ENCODE measurements at regions not wholly inside any gene's neighbourhood (a gene's known extent, or its start where the extent isn't known, plus 50 kb on each side); places are given as distances from the start of the nearest gene placed in this dataset.

GRCh38 chr1:14443164-14443787, 155.2 kb upstream of the KAZN start (continued):
- no peak for TF ChIP-seq ZNF646 (CRISPR knock-in tag; IDR thresholded peaks at IDR 0.05)
- TF ChIP-seq SP2 (CRISPR knock-in tag; IDR thresholded peaks at IDR 0.05), result no peak
- no peak for TF ChIP-seq ZNF672 (CRISPR knock-in tag; IDR thresholded peaks at IDR 0.05)
- TF ChIP-seq PAX8 (CRISPR knock-in tag; IDR thresholded peaks at IDR 0.05; ENCODE audit: borderline replicate concordance), result no peak

- Histone ChIP-seq H3K4me1 (ENCODE audit: insufficient read depth, low read length) (no peaks in the 10 kb centered on the region), H2AFZ (ENCODE audit: low read length) (no peak overlapping the region), H3K4me3 (replicated peaks in 1 of 3; ENCODE audit: insufficient read depth in 1 of 3, low read depth in 2 of 3, low read length in 3 of 3) (no peak overlapping the region), H3K9me3 (ENCODE audit: low read length) (no peaks in the 10 kb centered on the region), H3K27ac (ENCODE audit: extremely low read length, insufficient read depth, low read length) (no peak overlapping the region), H3K27me3 (ENCODE audit: control insufficient read depth in 1 of 2, insufficient read depth in 2 of 2, low read length in 2 of 2) (no peaks in the 10 kb centered on the region; a peak in 1 of 5 replicates), H3K36me3 (replicated peaks in 1 of 2; ENCODE audit: control insufficient read depth in 1 of 2, insufficient read depth in 2 of 2, low read length in 2 of 2) (no peaks in the 10 kb centered on the region), H3K79me2 (ENCODE audit: insufficient read depth, low read length) (no peaks in the 10 kb centered on the region), H4K20me1 (ENCODE audit: insufficient read depth, low read length) (no peaks in the 10 kb centered on the region), H3K9ac (ENCODE audit: insufficient read depth, low read depth, low read length) (no peak overlapping the region), H3K4me2 (ENCODE audit: low read depth, low read length) (no peak overlapping the region)
- in situ Hi-C loops (cut with HindIII; ENCODE audit: extremely low pct_ligation_motif_present, low pct_unique_long_range_greater_than_20kb), result no loop called here
- intact Hi-C loops (cut with micrococcal nuclease; ENCODE audit: unreplicated experiment), result no loop called here
- FAIRE-seq, result no peak
- no peak for ATAC-seq
- POLR2A ChIA-PET, result no interaction called here
- CTCF ChIA-PET (ENCODE audit: low intra/inter-chr PET ratio, low total read pairs), result no interaction called here
- TF ChIP-seq SMARCC2 (IDR thresholded peaks at IDR 0.05) (no peak), XBP1 (CRISPR knock-in tag; IDR thresholded peaks at IDR 0.05) (no peak), ZFY (CRISPR knock-in tag; IDR thresholded peaks at IDR 0.05) (no peak), HOMEZ (CRISPR knock-in tag; IDR thresholded peaks at IDR 0.05; ENCODE audit: low read depth) (no peak)
- WGBS (ENCODE audit: low lambda C conversion rate), result 0% methylated on average over 2 of the region's 2 CpGs
- BruUV-seq (replicated peaks), result no TSS peak
- DNase-seq (ENCODE audit: low spot score), result no peak
Observed at GRCh38 chr1:14451217-14451616, 147.3 kb upstream of the KAZN start.
